HEK293 (cell line): ENCODE measurements at regions not wholly inside any gene's neighbourhood (a gene's known extent, or its start where the extent isn't known, plus 50 kb on each side); places are given as distances from the start of the nearest gene placed in this dataset.

Experiments
- ZNF140 ChIP-seq: fragments of 450-650 bp; formaldehyde crosslinking; IDR thresholded peaks from 2 replicates; pipeline ENCODE4 v1.5.1; 2016; ENCODE audit warnings: missing biosample characterization, missing genetic modification characterization
- TF ChIP-seq, protein P1 (sequence below): fragments of 450-650 bp; formaldehyde crosslinking; IDR thresholded peaks from 2 replicates; pipeline ENCODE4 v1.5.1; 2016; ENCODE audit warnings: missing biosample characterization, missing genetic modification characterization

DNA sequence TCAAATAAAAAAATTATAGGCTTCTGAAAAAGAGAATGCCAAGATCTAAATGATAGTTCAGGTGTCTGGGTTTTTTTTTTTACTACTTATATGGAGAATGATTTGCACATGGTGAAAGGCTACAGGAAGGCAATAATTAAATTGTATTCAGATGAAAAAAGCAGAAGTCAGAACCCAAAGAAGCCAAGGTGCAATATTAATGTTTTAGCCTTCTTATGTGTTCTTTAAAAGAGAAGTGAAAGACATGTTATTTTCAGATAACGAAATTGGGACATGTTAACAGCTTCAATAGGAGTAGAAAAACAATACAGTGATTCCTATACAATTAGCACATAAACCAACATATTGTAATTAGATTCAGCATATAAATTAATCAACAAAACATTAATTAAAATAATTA is 452.9 kb upstream of the PRMT6 start:
- TF ChIP-seq, protein P1, sequence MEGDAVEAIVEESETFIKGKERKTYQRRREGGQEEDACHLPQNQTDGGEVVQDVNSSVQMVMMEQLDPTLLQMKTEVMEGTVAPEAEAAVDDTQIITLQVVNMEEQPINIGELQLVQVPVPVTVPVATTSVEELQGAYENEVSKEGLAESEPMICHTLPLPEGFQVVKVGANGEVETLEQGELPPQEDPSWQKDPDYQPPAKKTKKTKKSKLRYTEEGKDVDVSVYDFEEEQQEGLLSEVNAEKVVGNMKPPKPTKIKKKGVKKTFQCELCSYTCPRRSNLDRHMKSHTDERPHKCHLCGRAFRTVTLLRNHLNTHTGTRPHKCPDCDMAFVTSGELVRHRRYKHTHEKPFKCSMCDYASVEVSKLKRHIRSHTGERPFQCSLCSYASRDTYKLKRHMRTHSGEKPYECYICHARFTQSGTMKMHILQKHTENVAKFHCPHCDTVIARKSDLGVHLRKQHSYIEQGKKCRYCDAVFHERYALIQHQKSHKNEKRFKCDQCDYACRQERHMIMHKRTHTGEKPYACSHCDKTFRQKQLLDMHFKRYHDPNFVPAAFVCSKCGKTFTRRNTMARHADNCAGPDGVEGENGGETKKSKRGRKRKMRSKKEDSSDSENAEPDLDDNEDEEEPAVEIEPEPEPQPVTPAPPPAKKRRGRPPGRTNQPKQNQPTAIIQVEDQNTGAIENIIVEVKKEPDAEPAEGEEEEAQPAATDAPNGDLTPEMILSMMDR, result no peak
- no peak for TF ChIP-seq ZNF140 (tag by site-specific recombination)
